CD4-positive, alpha-beta T cell (primary cell): ENCODE measurements at regions not wholly inside any gene's neighbourhood (a gene's known extent, or its start where the extent isn't known, plus 50 kb on each side); places are given as distances from the start of the nearest gene placed in this dataset.

Source experiments
- ATAC-seq: fragments of 200-7000 bp; cut with Tn5 transposase; one replicate; pipeline ENCODE4 v1.10.0; 2022; ENCODE audit warnings: mild to moderate bottlenecking; ENCODE audit not compliant: poor library complexity
- CTCF ChIA-PET: fragments of 350-600 bp; sonication (Branson Sonifier 250); formaldehyde crosslinking; loops from one replicate; lab custom pipeline; 2021; ENCODE audit warnings: antibody characterized with exemption, inconsistent platforms; lab: Charles Lee
- POLR2A ChIA-PET: fragments of 350-600 bp; sonication (Branson Sonifier 250); formaldehyde crosslinking; loops from one replicate; lab custom pipeline; 2021; ENCODE audit warnings: antibody characterized with exemption, inconsistent platforms; lab: Charles Lee
- DNase-seq, 14 experiments: peaks; one replicate each; pipeline ENCODE4 v3.0.0-alpha.2; 2013 to 2020; ENCODE audit warnings: mixed read lengths in 2 of 14
- H3K27ac ChIP-seq, 2 donors: one replicate each; pipeline versions ENCODE4 v1.5.1 to v1.7.0; 2013; ENCODE audit warnings: low read length in 2 of 2, low read depth in 1 of 2, mild to moderate bottlenecking in 1 of 2
- H3K27me3 ChIP-seq, 2 experiments: 1 replicate in 1 of 2; 2 replicates in 1 of 2; pipeline versions ENCODE4 v1.6.1 to v1.7.0; 2013; ENCODE audit warnings: low read length in 2 of 2, control low read depth in 1 of 2, mild to moderate bottlenecking in 1 of 2, moderate library complexity in 1 of 2; ENCODE audit not compliant: insufficient read depth in 2 of 2, control insufficient read depth in 1 of 2
- H3K36me3 ChIP-seq: one replicate; pipeline ENCODE4 v1.6.1; 2013; ENCODE audit warnings: low read length, control low read depth; ENCODE audit not compliant: insufficient read depth
- H3K4me1 ChIP-seq: one replicate; pipeline ENCODE4 v1.6.1; 2013; ENCODE audit warnings: low read length, control low read depth; ENCODE audit not compliant: insufficient read depth
- H3K4me3 ChIP-seq: one replicate; pipeline ENCODE4 v1.5.1; 2013; ENCODE audit warnings: mild to moderate bottlenecking, low read length, moderate library complexity
- H3K9me3 ChIP-seq, 2 experiments: 1 replicate in 1 of 2; 2 replicates in 1 of 2; pipeline versions ENCODE4 v1.6.1 to v1.7.0; 2013; ENCODE audit warnings: low read length in 2 of 2, mild to moderate bottlenecking in 2 of 2, control low read depth in 1 of 2, moderate library complexity in 1 of 2; ENCODE audit not compliant: control insufficient read depth in 1 of 2, insufficient read depth in 1 of 2
- H3K27ac Mint-ChIP-seq: one replicate; pipeline ENCODE4 v1.8.0; 2020; ENCODE audit warnings: mixed read lengths
- H3K27me3 Mint-ChIP-seq: one replicate; pipeline ENCODE4 v1.8.0; 2021; ENCODE audit warnings: mixed read lengths
- H3K36me3 Mint-ChIP-seq: one replicate; pipeline ENCODE4 v1.8.0; 2021; ENCODE audit warnings: low read depth, mixed read lengths
- H3K4me1 Mint-ChIP-seq: one replicate; pipeline ENCODE4 v1.8.0; 2021; ENCODE audit warnings: low read depth, mixed read lengths
- H3K4me3 Mint-ChIP-seq: one replicate; pipeline ENCODE4 v1.8.0; 2020; ENCODE audit warnings: mild to moderate bottlenecking, mixed read lengths
- H3K9me3 Mint-ChIP-seq: one replicate; pipeline ENCODE4 v1.8.0; 2020; ENCODE audit warnings: mixed read lengths
- CTCF ChIP-seq: fragments of 200-600 bp; IDR thresholded peaks from one replicate; pipeline ENCODE4 v1.8.0; 2022; ENCODE audit warnings: antibody characterized with exemption, mild to moderate bottlenecking
- intact Hi-C, 2 experiments: fragments of 100-400 bp; cut with DNase I in 1 of 2; cut with micrococcal nuclease in 1 of 2; formaldehyde crosslinking; loops; one replicate each; pipeline versions ENCODE4 v1.15.1 to v1.9.0; 2023 to 2025; cut with DNase I, micrococcal nuclease

DNA sequence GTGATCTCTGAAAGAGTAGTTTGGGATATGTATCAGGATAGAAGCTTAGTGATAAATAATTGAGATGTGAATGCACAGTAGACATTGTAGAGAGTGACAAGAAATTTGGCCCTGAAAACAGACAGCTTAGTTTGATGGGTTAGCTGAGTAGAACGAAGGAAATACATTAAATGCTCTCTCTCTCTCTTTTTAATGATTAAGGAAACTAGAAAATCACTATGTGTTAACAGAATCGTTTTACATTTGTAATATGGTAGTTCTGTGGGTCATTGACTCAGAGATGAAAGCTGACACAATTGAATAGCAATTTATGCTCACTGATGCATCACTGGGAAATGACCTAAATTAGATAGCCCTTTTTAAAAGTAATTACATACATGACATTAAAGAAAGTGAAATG lies 739.8 kb upstream of the PTPRD start:
- H3K4me3 Mint-ChIP-seq = no peak overlapping the region
- H3K9me3 ChIP-seq = peaks cover 0 to 8% of the 10 kb centered on the region in 2 experiments
- peaks cover 16% of the 10 kb centered on the region for H3K9me3 Mint-ChIP-seq
- no peak for TF ChIP-seq CTCF
- DNase-seq = no peak
- no peaks in the 10 kb centered on the region for H3K4me1 ChIP-seq
- H3K36me3 Mint-ChIP-seq = no peaks in the 10 kb centered on the region
- H3K4me3 ChIP-seq = no peak overlapping the region
- intact Hi-C loops = no loop called here
- H3K27ac Mint-ChIP-seq = no peak overlapping the region
- CTCF ChIA-PET = no interaction called here
- H3K27ac ChIP-seq = no peak overlapping the region
- no peaks in the 10 kb centered on the region for H3K36me3 ChIP-seq
- H3K27me3 ChIP-seq = no peaks in the 10 kb centered on the region
- H3K27me3 Mint-ChIP-seq = no peaks in the 10 kb centered on the region
- POLR2A ChIA-PET = no interaction called here
- no peak for ATAC-seq
- no peaks in the 10 kb centered on the region for H3K4me1 Mint-ChIP-seq

GRCh38 chr9:11356067-11356466 lies 743.3 kb upstream of the PTPRD start:
- no peaks in the 10 kb centered on the region for H3K4me1 ChIP-seq
- H3K4me3 ChIP-seq = no peak overlapping the region
- no peaks in the 10 kb centered on the region for H3K27me3 ChIP-seq
- ChIA-PET CTCF (no interaction called here), POLR2A (no interaction called here)
- Mint-ChIP-seq H3K4me1 (no peaks in the 10 kb centered on the region), H3K4me3 (no peak overlapping the region), H3K36me3 (no peaks in the 10 kb centered on the region), H3K27ac (no peak overlapping the region), H3K27me3 (no peaks in the 10 kb centered on the region), H3K9me3 (peaks cover 16% of the 10 kb centered on the region)
- intact Hi-C loops = no loop called here
- DNase-seq (no peak), ATAC-seq (no peak)
- no peak for TF ChIP-seq CTCF
- no peak overlapping the region for H3K27ac ChIP-seq
- H3K36me3 ChIP-seq = no peaks in the 10 kb centered on the region
- no peaks in the 10 kb centered on the region for H3K9me3 ChIP-seq

GRCh38 chr9:11366585-11367129 lies 753.9 kb upstream of the PTPRD start:
- Histone ChIP-seq H3K36me3 (no peaks in the 10 kb centered on the region), H3K9me3 (peaks cover under 1 to 5% of the 10 kb centered on the region in 2 experiments), H3K4me3 (no peak overlapping the region), H3K27ac (no peak overlapping the region), H3K27me3 (no peaks in the 10 kb centered on the region), H3K4me1 (no peaks in the 10 kb centered on the region)
- intact Hi-C loops = no loop called here
- no peaks in the 10 kb centered on the region for H3K36me3 Mint-ChIP-seq
- ATAC-seq (no peak), DNase-seq (no peak)
- ChIA-PET CTCF (no interaction called here), POLR2A (no interaction called here)
- no peaks in the 10 kb centered on the region for H3K4me1 Mint-ChIP-seq
- H3K27ac Mint-ChIP-seq = no peak overlapping the region
- H3K9me3 Mint-ChIP-seq = peaks cover 6% of the 10 kb centered on the region
- no peaks in the 10 kb centered on the region for H3K27me3 Mint-ChIP-seq
- H3K4me3 Mint-ChIP-seq = no peak overlapping the region
- TF ChIP-seq CTCF = no peak
